H9 (cell line): ENCODE measurements at regions not wholly inside any gene's neighbourhood (a gene's known extent, or its start where the extent isn't known, plus 50 kb on each side); places are given as distances from the start of the nearest gene placed in this dataset.

ENCODE experiments used
- DNase-seq: peaks from one replicate; pipeline ENCODE4 v3.0.0-alpha.2; 2017
- H2AFZ ChIP-seq: one replicate; pipeline ENCODE4 v1.6.1; 2013; ENCODE audit warnings: mild to moderate bottlenecking, low read length, control low read depth, moderate library complexity
- H2AK5ac ChIP-seq: 2 replicates; pipeline ENCODE4 v1.6.1; 2013; ENCODE audit warnings: low read length, control low read depth, mixed read lengths; ENCODE audit not compliant: insufficient read length
- H2BK120ac ChIP-seq: one replicate; pipeline ENCODE4 v1.6.1; 2013; ENCODE audit warnings: low read depth, mild to moderate bottlenecking, low read length, control low read depth, inconsistent platforms; ENCODE audit not compliant: poor library complexity, severe bottlenecking
- H2BK12ac ChIP-seq: 2 replicates; pipeline ENCODE4 v1.6.1; 2013; ENCODE audit warnings: low read length, control low read depth, mixed read lengths, low read depth; ENCODE audit not compliant: insufficient read length
- H2BK15ac ChIP-seq: 2 replicates; pipeline ENCODE4 v1.6.1; 2013; ENCODE audit warnings: low read depth, low read length, control low read depth
- H2BK20ac ChIP-seq: one replicate; pipeline ENCODE4 v1.6.1; 2013; ENCODE audit warnings: low read depth, mild to moderate bottlenecking, low read length, control low read depth, inconsistent platforms; ENCODE audit not compliant: poor library complexity, severe bottlenecking
- H2BK5ac ChIP-seq: 2 replicates; pipeline ENCODE4 v1.6.1; 2013; ENCODE audit warnings: low read length, control low read depth, mixed read lengths; ENCODE audit not compliant: insufficient read length
- H3K14ac ChIP-seq: 2 replicates; pipeline ENCODE4 v1.6.1; 2013; ENCODE audit warnings: low read length, control low read depth; ENCODE audit not compliant: insufficient read depth
- H3K18ac ChIP-seq: 2 replicates; pipeline ENCODE4 v1.6.1; 2013; ENCODE audit warnings: low read depth, mild to moderate bottlenecking, mixed read lengths, low read length, control low read depth; ENCODE audit not compliant: insufficient read length
- H3K23ac ChIP-seq: 2 replicates; pipeline ENCODE4 v1.6.1; 2013; ENCODE audit warnings: low read length, control low read depth, mixed read lengths, low read depth; ENCODE audit not compliant: insufficient read length
- H3K23me2 ChIP-seq: 2 replicates; pipeline ENCODE4 v1.6.1; 2013; ENCODE audit warnings: low read depth, mild to moderate bottlenecking, mixed read lengths, low read length, control low read depth; ENCODE audit not compliant: insufficient read length, poor library complexity, severe bottlenecking
- H3K27ac ChIP-seq: 2 replicates; pipeline ENCODE4 v1.5.1; 2013; ENCODE audit warnings: low read length, control low read depth, mixed read lengths, low read depth; ENCODE audit not compliant: insufficient read length
- H3K27me3 ChIP-seq: 2 replicates; pipeline ENCODE4 v1.6.1; 2013; ENCODE audit warnings: low read length, control low read depth, inconsistent platforms; ENCODE audit not compliant: insufficient read depth
- H3K4ac ChIP-seq: 2 replicates; pipeline ENCODE4 v1.6.1; 2013; ENCODE audit warnings: low read depth, mild to moderate bottlenecking, control low read depth, inconsistent platforms, low read length, moderate library complexity
- H3K4me1 ChIP-seq: 2 replicates; pipeline ENCODE4 v1.6.1; 2013; ENCODE audit warnings: low read length, control low read depth, inconsistent platforms; ENCODE audit not compliant: insufficient read depth
- H3K4me2 ChIP-seq: 2 replicates; pipeline ENCODE4 v1.6.1; 2013; ENCODE audit warnings: low read length, control low read depth, mixed read lengths; ENCODE audit not compliant: insufficient read length, insufficient read depth
- H3K56ac ChIP-seq: 2 replicates; pipeline ENCODE4 v1.6.1; 2013; ENCODE audit warnings: low read depth, mild to moderate bottlenecking, mixed read lengths, low read length, control low read depth; ENCODE audit not compliant: insufficient read length
- H3K79me1 ChIP-seq: 2 replicates; pipeline ENCODE4 v1.6.1; 2013; ENCODE audit warnings: low read depth, mild to moderate bottlenecking, moderate library complexity, low read length, control low read depth, inconsistent platforms; ENCODE audit not compliant: insufficient read depth, poor library complexity, severe bottlenecking
- H3K79me2 ChIP-seq: 2 replicates; pipeline ENCODE4 v1.6.1; 2013; ENCODE audit warnings: low read length, control low read depth, inconsistent platforms; ENCODE audit not compliant: insufficient read depth
- H3K9ac ChIP-seq: 2 replicates; pipeline ENCODE4 v1.6.1; 2013; ENCODE audit warnings: low read length, control low read depth, mixed read lengths; ENCODE audit not compliant: insufficient read length; ENCODE audit errors: extremely low read depth
- H3K9me3 ChIP-seq: one replicate; pipeline ENCODE4 v1.6.1; 2013; ENCODE audit warnings: low read depth, low read length, inconsistent platforms; ENCODE audit not compliant: control insufficient read depth
- H3T11ph ChIP-seq: one replicate; pipeline ENCODE4 v1.6.1; 2013; ENCODE audit warnings: mild to moderate bottlenecking, low read length, control low read depth, inconsistent platforms
- H4K20me1 ChIP-seq: one replicate; pipeline ENCODE4 v1.6.1; 2013; ENCODE audit not compliant: control insufficient read depth, insufficient read length, insufficient read depth
- H4K5ac ChIP-seq: 2 replicates; pipeline ENCODE4 v1.6.1; 2013; ENCODE audit warnings: low read depth, mild to moderate bottlenecking, mixed read lengths, low read length, control low read depth; ENCODE audit not compliant: insufficient read length
- H4K8ac ChIP-seq: replicated peaks from 2 replicates; pipeline ENCODE4 v1.6.1; 2013; ENCODE audit warnings: low read length, control low read depth, mixed read lengths, low read depth; ENCODE audit not compliant: insufficient read length
- H4K91ac ChIP-seq: 2 replicates; pipeline ENCODE4 v1.6.1; 2013; ENCODE audit warnings: low read depth, mild to moderate bottlenecking, moderate library complexity, mixed read lengths, low read length, control low read depth; ENCODE audit not compliant: insufficient read length
- H3K27ac Mint-ChIP-seq, 3 experiments: 2 replicates in 2 of 3; 3 replicates in 1 of 3; pipeline ENCODE4 v1.8.0; 2020 to 2021; ENCODE audit warnings: mixed read lengths in 3 of 3, mild to moderate bottlenecking in 1 of 3, moderate library complexity in 1 of 3
- H3K27me3 Mint-ChIP-seq: 2 replicates; pipeline ENCODE4 v1.8.0; 2021; ENCODE audit warnings: low read depth, mild to moderate bottlenecking, moderate library complexity, mixed read lengths
- H3K36me3 Mint-ChIP-seq, 3 experiments: 2 replicates in 2 of 3; 3 replicates in 1 of 3; pipeline ENCODE4 v1.8.0; 2020 to 2021; ENCODE audit warnings: low read depth in 3 of 3, mixed read lengths in 3 of 3; ENCODE audit not compliant: insufficient read depth in 1 of 3
- H3K4me1 Mint-ChIP-seq, 2 experiments: 2 replicates each; pipeline ENCODE4 v1.8.0; 2020; ENCODE audit warnings: mixed read lengths in 2 of 2
- H3K4me3 Mint-ChIP-seq, 2 experiments: 2 replicates in 1 of 2; 3 replicates in 1 of 2; pipeline ENCODE4 v1.8.0; 2020 to 2021; ENCODE audit warnings: mild to moderate bottlenecking in 2 of 2, mixed read lengths in 2 of 2, moderate library complexity in 1 of 2
- H3K9me3 Mint-ChIP-seq, 2 experiments: 2 replicates in 1 of 2; 3 replicates in 1 of 2; pipeline ENCODE4 v1.8.0; 2020; ENCODE audit warnings: mild to moderate bottlenecking in 2 of 2, mixed read lengths in 2 of 2, moderate library complexity in 1 of 2
- WGBS: extraction: QIAGEN DNeasy Blood & Tissue Kit; methylation state at CpG from one replicate; pipeline ENCODE4 v1.1.7; 2013; ENCODE audit warnings: missing lambda C conversion rate, low lambda C conversion rate, mixed read lengths; ENCODE audit not compliant: insufficient read length; ENCODE audit errors: extremely low coverage; 5-methylcytosine and 5-hydroxymethylcytosine counted together
- TF ChIP-seq, protein P1 (sequence below): fragments of 200-600 bp; sonication (generic); conservative IDR thresholded peaks from 3 replicates; pipeline ENCODE4 v1.8.0; 2021; ENCODE audit warnings: antibody characterized with exemption, mild to moderate bottlenecking

DNA sequence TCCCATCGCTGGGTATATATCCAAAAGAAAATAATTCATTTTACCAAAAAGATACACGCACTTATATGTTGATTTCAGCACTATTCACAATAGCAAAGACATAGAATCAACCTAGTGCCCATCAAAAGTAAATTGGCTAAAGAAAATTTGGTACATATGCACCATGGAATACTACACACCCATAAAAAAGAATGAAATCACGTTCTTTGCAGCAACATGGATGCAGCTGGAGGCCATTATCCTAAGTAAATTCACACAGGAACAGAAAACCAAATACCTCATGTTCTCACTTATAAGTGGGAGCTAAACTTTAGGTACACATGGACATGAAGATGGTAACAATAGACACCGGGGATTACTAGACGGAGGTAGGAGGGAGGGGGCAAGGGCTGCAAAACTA, 50.0 kb upstream of the ZNF644 start:
- Histone ChIP-seq H2BK15ac (no peak overlapping the region), H3K4me2 (no peak overlapping the region), H3K27me3 (no peaks in the 10 kb centered on the region), H2AK5ac (no peak overlapping the region), H3K18ac (no peak overlapping the region), H4K20me1 (no peaks in the 10 kb centered on the region), H2BK120ac (no peak overlapping the region), H4K5ac (no peak overlapping the region), H3K79me2 (no peaks in the 10 kb centered on the region), H3K14ac (no peak overlapping the region), H3K9ac (no peak overlapping the region), H3K9me3 (no peaks in the 10 kb centered on the region), H3K23me2 (no peaks in the 10 kb centered on the region), H2BK5ac (no peak overlapping the region), H3K79me1 (no peaks in the 10 kb centered on the region), H2AFZ (no peak overlapping the region), H4K91ac (no peak overlapping the region), H4K8ac (no peak overlapping the region), H3K4ac (no peak overlapping the region), H2BK20ac (no peak overlapping the region), H2BK12ac (no peak overlapping the region), H3K4me1 (peaks cover under 1% of the 10 kb centered on the region; the same call in 1 of the 2 replicates), H3K23ac (no peak overlapping the region), H3K56ac (no peak overlapping the region), H3T11ph (no peak overlapping the region), H3K27ac (no peak overlapping the region)
- peaks cover 10 to 22% of the 10 kb centered on the region in 2 experiments for H3K4me1 Mint-ChIP-seq
- no peaks in the 10 kb centered on the region for H3K36me3 Mint-ChIP-seq
- no peak overlapping the region for H3K4me3 Mint-ChIP-seq
- no peaks in the 10 kb centered on the region for H3K9me3 Mint-ChIP-seq
- H3K27ac Mint-ChIP-seq = no peak overlapping the region
- TF ChIP-seq, protein P1, sequence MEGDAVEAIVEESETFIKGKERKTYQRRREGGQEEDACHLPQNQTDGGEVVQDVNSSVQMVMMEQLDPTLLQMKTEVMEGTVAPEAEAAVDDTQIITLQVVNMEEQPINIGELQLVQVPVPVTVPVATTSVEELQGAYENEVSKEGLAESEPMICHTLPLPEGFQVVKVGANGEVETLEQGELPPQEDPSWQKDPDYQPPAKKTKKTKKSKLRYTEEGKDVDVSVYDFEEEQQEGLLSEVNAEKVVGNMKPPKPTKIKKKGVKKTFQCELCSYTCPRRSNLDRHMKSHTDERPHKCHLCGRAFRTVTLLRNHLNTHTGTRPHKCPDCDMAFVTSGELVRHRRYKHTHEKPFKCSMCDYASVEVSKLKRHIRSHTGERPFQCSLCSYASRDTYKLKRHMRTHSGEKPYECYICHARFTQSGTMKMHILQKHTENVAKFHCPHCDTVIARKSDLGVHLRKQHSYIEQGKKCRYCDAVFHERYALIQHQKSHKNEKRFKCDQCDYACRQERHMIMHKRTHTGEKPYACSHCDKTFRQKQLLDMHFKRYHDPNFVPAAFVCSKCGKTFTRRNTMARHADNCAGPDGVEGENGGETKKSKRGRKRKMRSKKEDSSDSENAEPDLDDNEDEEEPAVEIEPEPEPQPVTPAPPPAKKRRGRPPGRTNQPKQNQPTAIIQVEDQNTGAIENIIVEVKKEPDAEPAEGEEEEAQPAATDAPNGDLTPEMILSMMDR = no peak
- no peaks in the 10 kb centered on the region; the same call in 1 of the 2 replicates for H3K27me3 Mint-ChIP-seq
- DNase-seq = no peak
- WGBS = no CpG with 5 or more reads among the region's 5 CpGs
